Uterus (tissue), 2 donors: ENCODE measurements at regions not wholly inside any gene's neighbourhood (a gene's known extent, or its start where the extent isn't known, plus 50 kb on each side); places are given as distances from the start of the nearest gene placed in this dataset.

Experiments
- CTCF ChIP-seq, 4 experiments: fragments of 200-600 bp in 2 of 4; fragments of 450-650 bp in 2 of 4; sonication (generic) in 2 of 4; IDR thresholded peaks; one replicate each; pipeline ENCODE4 v1.5.1; 2016 to 2019; ENCODE audit warnings: antibody characterized with exemption in 4 of 4, mild to moderate bottlenecking in 2 of 4, moderate library complexity in 1 of 4
- POLR2A ChIP-seq, 2 donors: fragments of 450-650 bp; IDR thresholded peaks; one replicate each; pipeline ENCODE4 v1.6.1; 2016; ENCODE audit warnings: antibody characterized with exemption in 2 of 2, mild to moderate bottlenecking in 1 of 2, moderate library complexity in 1 of 2

GRCh38 chr20:40953416-40953815, 75.2 kb upstream of the TOP1 start:
- TF ChIP-seq CTCF (IDR thresholded peaks at IDR 0.05) = no peak
- no peak for TF ChIP-seq POLR2A (IDR thresholded peaks at IDR 0.05)
